MM.1S (cell line): ENCODE measurements at regions not wholly inside any gene's neighbourhood (a gene's known extent, or its start where the extent isn't known, plus 50 kb on each side); places are given as distances from the start of the nearest gene placed in this dataset.

Experiments used
- DNase-seq: peaks from one replicate; pipeline ENCODE4 v3.0.0-alpha.2; 2015
- H2AFZ ChIP-seq: fragments of 300-600 bp; sonication (generic); 2 replicates; pipeline ENCODE4 v1.6.0; 2016; ENCODE audit warnings: antibody characterized with exemption, low read length
- H3F3A ChIP-seq: fragments of 300-600 bp; sonication (generic); 2 replicates; pipeline ENCODE4 v1.6.1; 2016; ENCODE audit warnings: mild to moderate bottlenecking, antibody characterized with exemption, low read length, moderate library complexity, mixed read lengths; ENCODE audit not compliant: insufficient read depth
- H3K27ac ChIP-seq: fragments of 300-600 bp; sonication (generic); 2 replicates; pipeline ENCODE4 v1.5.1; 2016; ENCODE audit warnings: mild to moderate bottlenecking, low read length
- H3K27me3 ChIP-seq: fragments of 300-600 bp; sonication (generic); replicated peaks from 2 replicates; pipeline ENCODE4 v1.6.0; 2016; ENCODE audit warnings: low read length; ENCODE audit not compliant: insufficient read depth
- H3K36me3 ChIP-seq: fragments of 300-600 bp; sonication (generic); replicated peaks from 2 replicates; pipeline ENCODE4 v1.6.1; 2016; ENCODE audit warnings: mild to moderate bottlenecking, low read length, mixed read lengths; ENCODE audit not compliant: insufficient read depth
- H3K4me1 ChIP-seq: fragments of 300-600 bp; sonication (generic); 2 replicates; pipeline ENCODE4 v1.6.1; 2016; ENCODE audit warnings: low read length, mixed read lengths
- H3K4me2 ChIP-seq: fragments of 300-600 bp; sonication (generic); 2 replicates; pipeline ENCODE4 v1.6.0; 2016; ENCODE audit warnings: low read depth, low read length
- H3K4me3 ChIP-seq: fragments of 300-600 bp; sonication (generic); 2 replicates; pipeline ENCODE4 v1.5.1; 2016; ENCODE audit warnings: low read length, mixed read lengths
- H3K79me2 ChIP-seq: fragments of 300-600 bp; sonication (generic); 2 replicates; pipeline ENCODE4 v1.6.1; 2016; ENCODE audit warnings: mixed run types, low read length, mixed read lengths
- H3K9ac ChIP-seq: fragments of 300-600 bp; sonication (generic); 2 replicates; pipeline ENCODE4 v1.6.1; 2016; ENCODE audit warnings: low read length, mixed read lengths
- H3K9me2 ChIP-seq: fragments of 300-600 bp; sonication (generic); replicated peaks from 2 replicates; pipeline ENCODE4 v1.6.1; 2016; ENCODE audit warnings: mild to moderate bottlenecking, low read length, mixed read lengths; ENCODE audit not compliant: insufficient read depth
- H3K9me3 ChIP-seq: fragments of 300-600 bp; sonication (generic); replicated peaks from 2 replicates; pipeline ENCODE4 v1.6.1; 2016; ENCODE audit warnings: mild to moderate bottlenecking, low read length, mixed read lengths; ENCODE audit not compliant: insufficient read depth
- H4K20me1 ChIP-seq: fragments of 300-600 bp; sonication (generic); 2 replicates; pipeline ENCODE4 v1.6.1; 2016; ENCODE audit warnings: mild to moderate bottlenecking, low read length, moderate library complexity, mixed read lengths; ENCODE audit not compliant: insufficient read depth
- EZH2 ChIP-seq: fragments of 300-600 bp; sonication (generic); optimal IDR thresholded peaks from 2 replicates; pipeline ENCODE3; 2017; ENCODE audit warnings: low read depth, mild to moderate bottlenecking, antibody characterized with exemption, low read length, mixed read lengths
- EZH2phosphoT487 ChIP-seq: fragments of 300-600 bp; sonication (generic); IDR thresholded peaks from 2 replicates; pipeline ENCODE4 v1.6.1; 2018; ENCODE audit warnings: antibody characterized with exemption, low read length
- TF ChIP-seq, protein P1 (sequence below): fragments of 300-600 bp; sonication (generic); IDR thresholded peaks from 2 replicates; pipeline ENCODE4 v1.5.1; 2016; ENCODE audit warnings: antibody characterized with exemption, low read length, mixed read lengths

DNA sequence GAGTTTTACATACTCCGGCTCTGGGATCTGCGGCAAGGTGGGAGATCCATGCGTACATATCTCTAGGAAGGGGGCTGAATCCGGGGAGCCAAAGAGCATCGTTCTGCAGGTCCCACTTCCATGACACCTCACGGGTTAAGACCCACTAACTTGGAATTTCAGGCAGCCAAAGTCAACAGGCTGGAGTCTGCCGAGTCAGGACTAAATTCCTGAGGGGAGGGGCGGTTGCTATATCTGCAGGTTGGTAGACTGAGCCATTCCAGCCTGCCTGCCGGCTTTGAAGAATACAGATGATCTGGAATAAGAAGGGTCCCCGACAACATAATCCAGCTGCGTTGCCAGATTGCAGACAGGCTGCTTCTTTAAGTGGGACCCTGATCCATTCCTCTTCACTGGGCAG, 65.4 kb upstream of the PEX5L start:
- no peak for DNase-seq
- TF ChIP-seq, protein P1, sequence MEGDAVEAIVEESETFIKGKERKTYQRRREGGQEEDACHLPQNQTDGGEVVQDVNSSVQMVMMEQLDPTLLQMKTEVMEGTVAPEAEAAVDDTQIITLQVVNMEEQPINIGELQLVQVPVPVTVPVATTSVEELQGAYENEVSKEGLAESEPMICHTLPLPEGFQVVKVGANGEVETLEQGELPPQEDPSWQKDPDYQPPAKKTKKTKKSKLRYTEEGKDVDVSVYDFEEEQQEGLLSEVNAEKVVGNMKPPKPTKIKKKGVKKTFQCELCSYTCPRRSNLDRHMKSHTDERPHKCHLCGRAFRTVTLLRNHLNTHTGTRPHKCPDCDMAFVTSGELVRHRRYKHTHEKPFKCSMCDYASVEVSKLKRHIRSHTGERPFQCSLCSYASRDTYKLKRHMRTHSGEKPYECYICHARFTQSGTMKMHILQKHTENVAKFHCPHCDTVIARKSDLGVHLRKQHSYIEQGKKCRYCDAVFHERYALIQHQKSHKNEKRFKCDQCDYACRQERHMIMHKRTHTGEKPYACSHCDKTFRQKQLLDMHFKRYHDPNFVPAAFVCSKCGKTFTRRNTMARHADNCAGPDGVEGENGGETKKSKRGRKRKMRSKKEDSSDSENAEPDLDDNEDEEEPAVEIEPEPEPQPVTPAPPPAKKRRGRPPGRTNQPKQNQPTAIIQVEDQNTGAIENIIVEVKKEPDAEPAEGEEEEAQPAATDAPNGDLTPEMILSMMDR, result no peak
- TF ChIP-seq EZH2phosphoT487 (no peak), EZH2 (no peak)
- Histone ChIP-seq H3F3A (no peaks in the 10 kb centered on the region), H3K9me2 (no peaks in the 10 kb centered on the region; the same call in 1 of the 2 replicates), H3K4me1 (no peaks in the 10 kb centered on the region), H3K9ac (no peak overlapping the region), H3K9me3 (no peaks in the 10 kb centered on the region), H3K36me3 (no peaks in the 10 kb centered on the region), H4K20me1 (no peaks in the 10 kb centered on the region), H3K4me2 (no peak overlapping the region), H3K27ac (no peak overlapping the region), H2AFZ (no peak overlapping the region), H3K27me3 (no peaks in the 10 kb centered on the region), H3K79me2 (no peaks in the 10 kb centered on the region), H3K4me3 (no peak overlapping the region)

DNA sequence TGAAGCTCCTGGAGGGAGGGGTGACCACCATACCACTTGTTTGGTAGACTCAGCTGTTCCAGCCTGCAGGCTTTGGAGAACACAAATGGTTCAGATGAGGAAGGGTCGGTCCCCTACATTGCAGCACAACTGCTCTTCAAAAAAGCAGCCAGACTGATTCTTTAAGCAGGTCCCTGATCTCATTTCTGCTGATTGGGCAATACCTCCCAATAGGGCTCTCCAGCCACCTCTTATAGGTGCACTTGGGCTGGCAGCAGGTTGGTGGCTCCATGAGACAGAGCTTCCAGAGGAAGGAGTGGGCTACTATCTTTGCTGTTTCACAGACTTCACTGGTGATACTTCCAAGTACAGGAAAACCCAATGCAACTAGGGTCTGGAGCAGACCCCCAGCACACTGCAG, 65.9 kb upstream of the PEX5L start:
- no peak for DNase-seq
- Histone ChIP-seq H3K9ac (no peak overlapping the region), H3K27me3 (no peaks in the 10 kb centered on the region), H2AFZ (no peak overlapping the region), H3K9me2 (no peaks in the 10 kb centered on the region; the same call in 1 of the 2 replicates), H3K4me2 (no peak overlapping the region), H3K36me3 (no peaks in the 10 kb centered on the region), H3K79me2 (no peaks in the 10 kb centered on the region), H4K20me1 (no peaks in the 10 kb centered on the region), H3K27ac (no peak overlapping the region), H3K9me3 (no peaks in the 10 kb centered on the region), H3F3A (no peaks in the 10 kb centered on the region), H3K4me3 (no peak overlapping the region), H3K4me1 (no peaks in the 10 kb centered on the region)
- TF ChIP-seq EZH2phosphoT487 (no peak), EZH2 (no peak)
- TF ChIP-seq, protein P1, result no peak

DNA sequence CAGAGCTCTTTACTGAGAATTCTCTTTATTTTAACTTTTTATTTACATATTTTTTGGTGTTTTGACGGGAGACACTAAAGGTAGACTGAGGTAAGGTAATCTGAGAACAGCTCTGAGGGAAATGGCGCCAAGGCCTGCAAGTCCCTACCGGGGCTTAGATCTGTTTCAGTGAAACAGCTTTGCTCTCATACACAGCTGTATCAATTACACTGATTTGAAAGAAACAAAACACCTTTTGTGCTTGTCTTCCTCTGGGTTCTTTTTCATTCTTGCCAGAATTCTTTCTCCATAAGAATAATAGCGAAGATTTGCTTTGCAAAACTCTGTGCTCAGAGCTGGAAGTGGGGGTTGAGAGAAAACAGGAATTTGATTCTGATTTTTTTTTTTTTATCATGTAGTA, 79.5 kb upstream of the PEX5L start:
- Histone ChIP-seq H3K36me3 (no peaks in the 10 kb centered on the region), H3F3A (no peaks in the 10 kb centered on the region), H3K9me3 (no peaks in the 10 kb centered on the region), H3K4me3 (no peak overlapping the region), H3K9ac (no peak overlapping the region), H3K79me2 (no peaks in the 10 kb centered on the region), H3K4me1 (no peaks in the 10 kb centered on the region), H3K27me3 (no peaks in the 10 kb centered on the region), H3K4me2 (no peak overlapping the region), H3K9me2 (no peaks in the 10 kb centered on the region), H4K20me1 (no peaks in the 10 kb centered on the region), H2AFZ (no peak overlapping the region), H3K27ac (no peak overlapping the region)
- DNase-seq, result no peak
- TF ChIP-seq EZH2 (no peak), EZH2phosphoT487 (no peak)
- TF ChIP-seq, protein P1, result no peak
